A549 (cell line): ENCODE measurements at regions not wholly inside any gene's neighbourhood (a gene's known extent, or its start where the extent isn't known, plus 50 kb on each side); places are given as distances from the start of the nearest gene placed in this dataset.

Source experiments
- ATAC-seq, 2 experiments: fragments of 200-7000 bp in 1 of 2; fragments of >200 bp in 1 of 2; cut with Nextera tagmentation in 1 of 2; cut with Tn5 transposase in 1 of 2; 3 replicates each; pipeline versions ENCODE4 v1.8.0 to v1.9.1; 2018 to 2020; ENCODE audit warnings: mild to moderate bottlenecking in 1 of 2, moderate library complexity in 1 of 2
- CTCF ChIA-PET: fragments of 300-600 bp; sonication (Branson Sonifier 250); formaldehyde crosslinking; extraction: SDS; loops from one replicate; lab custom pipeline; 2021; ENCODE audit warnings: antibody characterized with exemption, inconsistent platforms; lab: Yijun Ruan, JAX
- POLR2A ChIA-PET: fragments of 350-600 bp; formaldehyde crosslinking; extraction: SDS; loops from one replicate; lab custom pipeline; 2021; ENCODE audit warnings: antibody characterized with exemption, inconsistent platforms; lab: Yijun Ruan, JAX
- DNase-seq, 2 experiments: peaks; one replicate each; pipeline versions ENCODE4 v3.0.0 to v3.0.0-alpha.2; 2011 to 2016; ENCODE audit warnings: low read depth in 1 of 2, low spot score in 1 of 2
- FAIRE-seq: peaks from 2 replicates; lab custom pipeline; 2011; peaks lifted over from hg19 to GRCh38; lab: Jason Lieb, UNC
- H3K27ac ChIP-seq, 2 experiments: fragments of >200 bp; sonication (Bioruptor Twin); formaldehyde crosslinking; 3 replicates each; pipeline ENCODE4 v1.5.1; 2016 to 2017
- H3K4me1 ChIP-seq: fragments of >200 bp; sonication (Bioruptor Twin); formaldehyde crosslinking; 3 replicates; pipeline ENCODE4 v1.6.1; 2016
- H3K4me2 ChIP-seq: fragments of >200 bp; sonication (Bioruptor Twin); formaldehyde crosslinking; 3 replicates; pipeline ENCODE4 v1.6.1; 2016
- H3K4me3 ChIP-seq: fragments of >200 bp; sonication (Bioruptor Twin); formaldehyde crosslinking; 3 replicates; pipeline ENCODE4 v1.5.1; 2016
- H3K9me3 ChIP-seq: fragments of >200 bp; sonication (Bioruptor Twin); formaldehyde crosslinking; 3 replicates; pipeline ENCODE4 v1.6.1; 2016
- CBX8 ChIP-seq: fragments of 200-600 bp; sonication (generic); IDR thresholded peaks from 2 replicates; pipeline ENCODE4 v1.6.1; 2016
- CEBPB ChIP-seq, 2 experiments: fragments of >200 bp in 1 of 2; sonication (Bioruptor Twin) in 1 of 2; formaldehyde crosslinking in 1 of 2; IDR thresholded peaks; 2 replicates each; pipeline ENCODE4 v1.6.1; 2012 to 2016
- CHD4 ChIP-seq: fragments of 200-600 bp; sonication (generic); IDR thresholded peaks from 2 replicates; pipeline ENCODE4 v1.6.1; 2016; ENCODE audit warnings: antibody characterized with exemption, mild to moderate bottlenecking, borderline replicate concordance
- EP300 ChIP-seq, 2 experiments: fragments of >200 bp; sonication (Bioruptor Twin); formaldehyde crosslinking; IDR thresholded peaks; 2 replicates in 1 of 2; 3 replicates in 1 of 2; pipeline ENCODE4 v1.6.1; 2016 to 2017
- FOXS1 ChIP-seq: fragments of 250-450 bp; sonication (Bioruptor Pico); IDR thresholded peaks from 2 replicates; pipeline ENCODE4 v1.5.0; 2020; ENCODE audit warnings: mild to moderate bottlenecking, moderate library complexity
- HDAC2 ChIP-seq: fragments of 200-600 bp; sonication (generic); IDR thresholded peaks from 2 replicates; pipeline ENCODE4 v1.6.1; 2016
- HEYL ChIP-seq: fragments of 250-450 bp; sonication (Bioruptor Pico); IDR thresholded peaks from 2 replicates; pipeline ENCODE4 v1.8.0; 2021; ENCODE audit warnings: mild to moderate bottlenecking, moderate library complexity
- HOXA7 ChIP-seq: fragments of 250-450 bp; sonication (Bioruptor Pico); IDR thresholded peaks from 2 replicates; pipeline ENCODE4 v1.5.0; 2020; ENCODE audit warnings: mild to moderate bottlenecking, moderate library complexity
- HOXB13 ChIP-seq: fragments of 250-450 bp; sonication (Bioruptor Pico); IDR thresholded peaks from 2 replicates; pipeline ENCODE4 v1.5.0; 2020; ENCODE audit warnings: low read depth, mild to moderate bottlenecking, moderate library complexity
- HOXB5 ChIP-seq: fragments of 250-450 bp; sonication (Bioruptor Pico); IDR thresholded peaks from 2 replicates; pipeline ENCODE4 v1.5.0; 2020; ENCODE audit warnings: mild to moderate bottlenecking, moderate library complexity
- JUN ChIP-seq, 2 experiments: fragments of >200 bp; sonication (Bioruptor Twin); formaldehyde crosslinking; IDR thresholded peaks; 2 replicates in 1 of 2; 3 replicates in 1 of 2; pipeline ENCODE4 v1.6.1; 2016 to 2017
- JUNB ChIP-seq: fragments of >200 bp; sonication (Bioruptor Twin); formaldehyde crosslinking; IDR thresholded peaks from 2 replicates; pipeline ENCODE4 v1.6.1; 2016
- MAFK ChIP-seq: fragments of 450-650 bp; IDR thresholded peaks from 2 replicates; pipeline ENCODE4 v1.6.1; 2014; ENCODE audit not compliant: partially characterized antibody
- MAZ ChIP-seq: fragments of 150-350 bp; IDR thresholded peaks from 2 replicates; pipeline ENCODE4 v1.6.1; 2014; ENCODE audit warnings: antibody characterized with exemption, low read depth, low read length, borderline replicate concordance
- MYC ChIP-seq: IDR thresholded peaks from 2 replicates; pipeline ENCODE4 v1.6.1; 2012; ENCODE audit warnings: mild to moderate bottlenecking, inconsistent platforms, low read length, improper control_type of control experiment, borderline replicate concordance
- NFE2L2 ChIP-seq: fragments of 150-350 bp; conservative IDR thresholded peaks from 2 replicates; pipeline ENCODE4 v1.6.1; 2014; ENCODE audit warnings: low read length
- POLR2A ChIP-seq: IDR thresholded peaks from 2 replicates; pipeline ENCODE4 v1.6.1; 2012; ENCODE audit warnings: mild to moderate bottlenecking, low read length
- RFX5 ChIP-seq: fragments of 450-650 bp; IDR thresholded peaks from 2 replicates; pipeline ENCODE4 v1.7.1; 2014; ENCODE audit warnings: antibody characterized with exemption, mild to moderate bottlenecking, moderate library complexity
- RNF2 ChIP-seq: fragments of 200-600 bp; sonication (generic); IDR thresholded peaks from 2 replicates; pipeline ENCODE4 v1.6.1; 2016; ENCODE audit warnings: low read depth, mild to moderate bottlenecking, antibody characterized with exemption, moderate library complexity, borderline replicate concordance
- TP53 ChIP-seq: fragments of 250-450 bp; sonication (Bioruptor Pico); IDR thresholded peaks from 2 replicates; pipeline ENCODE4 v1.5.0; 2021; ENCODE audit warnings: mild to moderate bottlenecking, moderate library complexity
- ZSCAN20 ChIP-seq: fragments of 250-450 bp; sonication (Bioruptor Pico); IDR thresholded peaks from 2 replicates; pipeline ENCODE4 v1.8.0; 2022; ENCODE audit warnings: mild to moderate bottlenecking, moderate library complexity
- WGBS: methylation state at CpG from one replicate; pipeline ENCODE4 v1.1.6; 2017; ENCODE audit errors: missing lambda C conversion rate; 5-methylcytosine and 5-hydroxymethylcytosine counted together
- TF ChIP-seq, protein P1 (sequence below): fragments of >200 bp; sonication (Bioruptor Twin); formaldehyde crosslinking; IDR thresholded peaks from 3 replicates; pipeline ENCODE4 v1.6.1; 2016
- TF ChIP-seq, protein P2 (sequence below): IDR thresholded peaks from 2 replicates; pipeline ENCODE4 v1.6.1; 2012
- TF ChIP-seq, protein P3 (sequence below): fragments of >200 bp; sonication (Bioruptor Twin); formaldehyde crosslinking; IDR thresholded peaks from 3 replicates; pipeline ENCODE4 v1.5.1; 2016
- TF ChIP-seq, protein P4 (sequence below): fragments of 250-450 bp; sonication (Bioruptor Pico); IDR thresholded peaks from 2 replicates; pipeline ENCODE4 v1.5.0; 2021; ENCODE audit warnings: mild to moderate bottlenecking, moderate library complexity, borderline replicate concordance

DNA sequence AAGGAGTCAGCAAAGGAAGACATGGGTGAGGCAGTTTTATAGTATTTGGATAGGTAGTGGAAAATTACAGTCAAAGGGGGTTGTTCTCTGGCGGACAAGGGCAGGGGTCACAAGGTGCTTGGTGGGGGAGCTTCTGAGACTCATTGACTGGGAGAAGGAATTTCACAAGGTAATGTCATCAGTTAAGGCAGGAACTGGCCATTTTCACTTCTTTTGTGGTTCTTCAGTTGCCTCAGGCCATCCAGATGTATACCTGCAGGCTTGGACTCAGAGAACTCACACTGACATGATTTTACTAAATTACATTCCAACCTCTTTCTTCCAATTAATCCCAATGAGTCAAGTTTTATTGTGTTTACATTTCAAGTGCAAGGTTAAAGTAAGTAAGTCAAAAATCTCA is 240.5 kb upstream of the API5 start:
- no peak for ATAC-seq
- POLR2A ChIA-PET = no interaction called here
- no peak for FAIRE-seq
- Histone ChIP-seq H3K4me3 (no peak overlapping the region), H3K27ac (no peak overlapping the region), H3K4me1 (no peaks in the 10 kb centered on the region)
- WGBS = 0% methylated on average over 1 of the region's 1 CpG
- TF ChIP-seq MYC (no peak), TP53 (no peak), HEYL (CRISPR knock-in tag) (no peak)
- TF ChIP-seq, all 56 proteins: peak for 0
- CTCF ChIA-PET = no interaction called here
- H3K9me3 ChIP-seq = no peaks in the 10 kb centered on the region; the same call in 2 of the 3 replicates
- no peak for DNase-seq
- H3K4me2 ChIP-seq = no peak overlapping the region

DNA sequence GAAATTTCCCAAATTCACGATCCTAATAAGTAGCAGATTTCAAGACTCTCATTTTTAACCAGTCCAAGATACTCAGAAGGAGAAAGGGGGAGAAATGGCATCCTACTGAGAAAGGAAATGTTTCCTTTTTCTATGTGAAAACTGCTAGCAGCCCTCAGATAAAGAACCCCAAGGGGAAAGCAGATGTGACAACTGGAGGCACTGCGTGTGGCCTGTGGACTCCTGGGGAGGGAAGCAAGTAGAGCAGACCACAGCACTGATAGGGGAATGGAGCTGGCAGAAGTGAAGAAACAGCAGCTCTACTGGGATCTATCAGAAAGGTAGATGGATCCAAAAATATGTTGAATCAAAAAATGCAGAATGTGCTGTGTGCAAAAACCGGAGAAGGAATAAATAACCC is 239.7 kb upstream of the API5 start:
- H3K4me1 ChIP-seq = no peaks in the 10 kb centered on the region
- DNase-seq (no peak), ATAC-seq (no peak), FAIRE-seq (no peak)
- no peak overlapping the region for H3K4me2 ChIP-seq
- 2% methylated on average over 3 of the region's 3 CpGs for WGBS
- ChIA-PET POLR2A (no interaction called here), CTCF (no interaction called here)
- H3K27ac ChIP-seq = no peak overlapping the region
- H3K9me3 ChIP-seq = no peaks in the 10 kb centered on the region; the same call in 2 of the 3 replicates
- TF ChIP-seq, protein P1, sequence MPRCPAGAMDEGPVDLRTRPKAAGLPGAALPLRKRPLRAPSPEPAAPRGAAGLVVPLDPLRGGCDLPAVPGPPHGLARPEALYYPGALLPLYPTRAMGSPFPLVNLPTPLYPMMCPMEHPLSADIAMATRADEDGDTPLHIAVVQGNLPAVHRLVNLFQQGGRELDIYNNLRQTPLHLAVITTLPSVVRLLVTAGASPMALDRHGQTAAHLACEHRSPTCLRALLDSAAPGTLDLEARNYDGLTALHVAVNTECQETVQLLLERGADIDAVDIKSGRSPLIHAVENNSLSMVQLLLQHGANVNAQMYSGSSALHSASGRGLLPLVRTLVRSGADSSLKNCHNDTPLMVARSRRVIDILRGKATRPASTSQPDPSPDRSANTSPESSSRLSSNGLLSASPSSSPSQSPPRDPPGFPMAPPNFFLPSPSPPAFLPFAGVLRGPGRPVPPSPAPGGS = no peak
- TF ChIP-seq NFE2L2 (no peak), TP53 (no peak), HDAC2 (no peak), CBX8 (no peak), FOXS1 (CRISPR knock-in tag) (no peak), EP300 (IDR thresholded peaks at IDR 0.05) (no peak), RFX5 (no peak), JUN (IDR thresholded peaks at IDR 0.05) (no peak), ZSCAN20 (CRISPR knock-in tag) (no peak), CHD4 (no peak), JUNB (no peak), POLR2A (no peak)
- TF ChIP-seq, protein P2, sequence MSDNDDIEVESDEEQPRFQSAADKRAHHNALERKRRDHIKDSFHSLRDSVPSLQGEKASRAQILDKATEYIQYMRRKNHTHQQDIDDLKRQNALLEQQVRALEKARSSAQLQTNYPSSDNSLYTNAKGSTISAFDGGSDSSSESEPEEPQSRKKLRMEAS = no peak
- TF ChIP-seq, protein P3, sequence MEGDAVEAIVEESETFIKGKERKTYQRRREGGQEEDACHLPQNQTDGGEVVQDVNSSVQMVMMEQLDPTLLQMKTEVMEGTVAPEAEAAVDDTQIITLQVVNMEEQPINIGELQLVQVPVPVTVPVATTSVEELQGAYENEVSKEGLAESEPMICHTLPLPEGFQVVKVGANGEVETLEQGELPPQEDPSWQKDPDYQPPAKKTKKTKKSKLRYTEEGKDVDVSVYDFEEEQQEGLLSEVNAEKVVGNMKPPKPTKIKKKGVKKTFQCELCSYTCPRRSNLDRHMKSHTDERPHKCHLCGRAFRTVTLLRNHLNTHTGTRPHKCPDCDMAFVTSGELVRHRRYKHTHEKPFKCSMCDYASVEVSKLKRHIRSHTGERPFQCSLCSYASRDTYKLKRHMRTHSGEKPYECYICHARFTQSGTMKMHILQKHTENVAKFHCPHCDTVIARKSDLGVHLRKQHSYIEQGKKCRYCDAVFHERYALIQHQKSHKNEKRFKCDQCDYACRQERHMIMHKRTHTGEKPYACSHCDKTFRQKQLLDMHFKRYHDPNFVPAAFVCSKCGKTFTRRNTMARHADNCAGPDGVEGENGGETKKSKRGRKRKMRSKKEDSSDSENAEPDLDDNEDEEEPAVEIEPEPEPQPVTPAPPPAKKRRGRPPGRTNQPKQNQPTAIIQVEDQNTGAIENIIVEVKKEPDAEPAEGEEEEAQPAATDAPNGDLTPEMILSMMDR = no peak
- H3K4me3 ChIP-seq = no peak overlapping the region

DNA sequence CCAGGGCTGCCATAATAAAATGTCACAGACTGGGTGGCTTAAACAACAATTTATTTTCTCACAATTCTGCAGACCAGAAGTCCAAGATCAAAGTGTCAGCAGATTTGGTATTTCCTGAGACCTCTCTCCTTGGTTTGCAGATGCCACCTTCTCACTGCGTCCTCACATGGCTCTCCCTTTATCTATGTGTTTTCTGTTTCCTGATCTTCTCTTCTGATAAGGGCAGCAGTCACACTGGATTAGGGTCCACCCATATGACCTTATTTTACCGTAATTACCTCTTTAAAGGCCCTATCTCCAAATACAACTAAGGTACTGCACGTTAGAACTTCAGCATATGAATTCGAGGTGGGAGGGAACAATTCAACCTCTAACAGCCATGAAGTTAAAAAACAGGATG is 238.9 kb upstream of the API5 start:
- DNase-seq (no peak), ATAC-seq (no peak), FAIRE-seq (no peak)
- Histone ChIP-seq H3K4me3 (no peak overlapping the region), H3K27ac (no peak overlapping the region), H3K4me1 (no peaks in the 10 kb centered on the region), H3K9me3 (no peaks in the 10 kb centered on the region; the same call in 2 of the 3 replicates), H3K4me2 (no peak overlapping the region)
- no peak for TF ChIP-seq CEBPB (IDR thresholded peaks at IDR 0.05)
- no peak for TF ChIP-seq JUNB
- TF ChIP-seq HOXA7 (CRISPR knock-in tag) = no peak
- CTCF ChIA-PET = no interaction called here
- POLR2A ChIA-PET = no interaction called here
- 2% methylated on average over 4 of the region's 4 CpGs for WGBS

DNA sequence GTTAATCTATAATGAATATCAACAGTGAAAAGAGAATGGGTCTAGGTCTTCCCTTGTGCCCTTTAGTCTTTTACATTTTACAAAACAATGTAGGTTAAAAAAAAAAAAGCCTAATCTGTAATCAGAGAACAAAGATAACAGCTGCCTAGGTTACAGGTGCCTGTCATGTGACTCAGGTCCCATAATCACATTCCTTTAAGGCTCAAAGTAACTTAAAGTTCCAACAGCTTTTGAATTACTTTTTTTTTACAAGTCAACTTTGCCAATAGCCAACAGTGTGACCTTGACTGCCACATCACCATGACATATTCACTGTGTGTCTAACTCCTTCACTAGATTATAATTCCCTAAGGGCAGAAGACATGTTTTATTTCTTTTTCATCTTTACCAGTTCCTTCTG is 237.0 kb upstream of the API5 start:
- Histone ChIP-seq H3K27ac (no peak overlapping the region), H3K9me3 (no peaks in the 10 kb centered on the region), H3K4me2 (no peak overlapping the region), H3K4me3 (no peak overlapping the region), H3K4me1 (no peaks in the 10 kb centered on the region)
- ChIA-PET CTCF (no interaction called here), POLR2A (no interaction called here)
- no peak for DNase-seq
- no peak for ATAC-seq
- no peak for FAIRE-seq
- TF ChIP-seq, protein P1 = no peak
- TF ChIP-seq HOXB5 (no peak), HEYL (CRISPR knock-in tag) (no peak), MAZ (no peak), RNF2 (no peak), TP53 (no peak), MAFK (no peak), HOXB13 (no peak), RFX5 (no peak)
- TF ChIP-seq, protein P4, sequence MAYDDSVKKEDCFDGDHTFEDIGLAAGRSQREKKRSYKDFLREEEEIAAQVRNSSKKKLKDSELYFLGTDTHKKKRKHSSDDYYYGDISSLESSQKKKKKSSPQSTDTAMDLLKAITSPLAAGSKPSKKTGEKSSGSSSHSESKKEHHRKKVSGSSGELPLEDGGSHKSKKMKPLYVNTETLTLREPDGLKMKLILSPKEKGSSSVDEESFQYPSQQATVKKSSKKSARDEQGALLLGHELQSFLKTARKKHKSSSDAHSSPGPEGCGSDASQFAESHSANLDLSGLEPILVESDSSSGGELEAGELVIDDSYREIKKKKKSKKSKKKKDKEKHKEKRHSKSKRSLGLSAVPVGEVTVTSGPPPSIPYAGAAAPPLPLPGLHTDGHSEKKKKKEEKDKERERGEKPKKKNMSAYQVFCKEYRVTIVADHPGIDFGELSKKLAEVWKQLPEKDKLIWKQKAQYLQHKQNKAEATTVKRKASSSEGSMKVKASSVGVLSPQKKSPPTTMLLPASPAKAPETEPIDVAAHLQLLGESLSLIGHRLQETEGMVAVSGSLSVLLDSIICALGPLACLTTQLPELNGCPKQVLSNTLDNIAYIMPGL (CRISPR knock-in tag) = no peak
